Neural crest cell (in vitro differentiated cells): ENCODE measurements at regions not wholly inside any gene's neighbourhood (a gene's known extent, or its start where the extent isn't known, plus 50 kb on each side); places are given as distances from the start of the nearest gene placed in this dataset.

Source experiments
- DNase-seq: peaks from one replicate; pipeline ENCODE4 v3.0.0; 2021; ENCODE audit warnings: low read depth, mixed read lengths, low spot score
- H3K27ac Mint-ChIP-seq: one replicate; pipeline ENCODE4 v1.8.0; 2021; ENCODE audit warnings: mild to moderate bottlenecking, mixed read lengths; ENCODE audit not compliant: unreplicated experiment
- H3K27me3 Mint-ChIP-seq: 2 replicates; pipeline ENCODE4 v1.8.0; 2021; ENCODE audit warnings: low read depth, mild to moderate bottlenecking, mixed read lengths
- H3K36me3 Mint-ChIP-seq: 2 replicates; pipeline ENCODE4 v1.8.0; 2021; ENCODE audit warnings: low read depth, mild to moderate bottlenecking, mixed read lengths
- H3K4me1 Mint-ChIP-seq: 2 replicates; pipeline ENCODE4 v1.8.0; 2021; ENCODE audit warnings: mixed read lengths
- H3K4me3 Mint-ChIP-seq: one replicate; pipeline ENCODE4 v1.8.0; 2021; ENCODE audit warnings: mild to moderate bottlenecking, mixed read lengths
- H3K9me3 Mint-ChIP-seq: 2 replicates; pipeline ENCODE4 v1.8.0; 2021; ENCODE audit warnings: mixed read lengths
- TF ChIP-seq, protein P1 (sequence below): fragments of 200-600 bp; sonication (generic); conservative IDR thresholded peaks from 2 replicates; pipeline ENCODE4 v1.5.0; 2021; ENCODE audit warnings: antibody characterized with exemption, mild to moderate bottlenecking

DNA sequence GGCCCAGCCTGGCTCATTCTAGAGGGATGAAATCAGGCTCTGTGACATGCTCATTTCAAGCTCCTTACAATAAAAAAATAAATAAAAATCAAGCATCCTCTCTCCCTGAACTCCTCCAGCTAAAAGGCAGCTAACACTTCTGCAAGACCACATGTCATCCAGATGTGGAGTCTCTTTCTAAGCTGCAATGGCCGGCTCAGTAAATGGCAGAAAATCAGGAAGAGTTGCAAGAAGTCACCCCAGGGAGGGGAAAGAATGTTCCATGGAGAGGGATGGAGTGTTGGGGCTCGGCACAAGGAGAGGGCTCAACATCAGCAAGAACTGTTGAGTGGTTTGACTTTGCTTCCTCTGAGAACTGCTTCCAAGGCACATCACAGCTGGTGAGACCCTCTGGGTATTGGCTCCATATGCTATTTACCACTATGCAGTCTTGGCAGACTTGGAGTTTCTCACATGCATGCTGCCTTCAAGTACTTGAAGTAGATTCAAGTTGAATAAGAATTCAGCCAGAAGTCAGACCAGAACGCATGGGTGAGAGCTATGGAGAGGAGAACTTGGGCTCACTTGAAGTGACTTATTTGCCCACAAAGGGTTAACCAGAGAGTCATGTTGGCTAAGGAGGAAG is 689.0 kb downstream of the NTRK3 start:
- Mint-ChIP-seq H3K36me3 (no peaks in the 10 kb centered on the region), H3K27ac (no peak overlapping the region), H3K27me3 (peaks cover 6% of the 10 kb centered on the region)

GRCh38 chr15:87566236-87566635 is 690.3 kb downstream of the NTRK3 start:
- H3K4me1 Mint-ChIP-seq, result peaks cover 5% of the 10 kb centered on the region
- H3K27ac Mint-ChIP-seq, result no peak overlapping the region
- peaks cover 3% of the 10 kb centered on the region for H3K9me3 Mint-ChIP-seq
- peaks cover 6% of the 10 kb centered on the region for H3K27me3 Mint-ChIP-seq
- no peak for DNase-seq
- TF ChIP-seq, protein P1, sequence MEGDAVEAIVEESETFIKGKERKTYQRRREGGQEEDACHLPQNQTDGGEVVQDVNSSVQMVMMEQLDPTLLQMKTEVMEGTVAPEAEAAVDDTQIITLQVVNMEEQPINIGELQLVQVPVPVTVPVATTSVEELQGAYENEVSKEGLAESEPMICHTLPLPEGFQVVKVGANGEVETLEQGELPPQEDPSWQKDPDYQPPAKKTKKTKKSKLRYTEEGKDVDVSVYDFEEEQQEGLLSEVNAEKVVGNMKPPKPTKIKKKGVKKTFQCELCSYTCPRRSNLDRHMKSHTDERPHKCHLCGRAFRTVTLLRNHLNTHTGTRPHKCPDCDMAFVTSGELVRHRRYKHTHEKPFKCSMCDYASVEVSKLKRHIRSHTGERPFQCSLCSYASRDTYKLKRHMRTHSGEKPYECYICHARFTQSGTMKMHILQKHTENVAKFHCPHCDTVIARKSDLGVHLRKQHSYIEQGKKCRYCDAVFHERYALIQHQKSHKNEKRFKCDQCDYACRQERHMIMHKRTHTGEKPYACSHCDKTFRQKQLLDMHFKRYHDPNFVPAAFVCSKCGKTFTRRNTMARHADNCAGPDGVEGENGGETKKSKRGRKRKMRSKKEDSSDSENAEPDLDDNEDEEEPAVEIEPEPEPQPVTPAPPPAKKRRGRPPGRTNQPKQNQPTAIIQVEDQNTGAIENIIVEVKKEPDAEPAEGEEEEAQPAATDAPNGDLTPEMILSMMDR, result no peak
- no peak overlapping the region for H3K4me3 Mint-ChIP-seq
- no peaks in the 10 kb centered on the region for H3K36me3 Mint-ChIP-seq

More for the DNA sequence above, 689.0 kb downstream of the NTRK3 start:
- TF ChIP-seq, protein P1, result no peak
- no peak overlapping the region for H3K4me3 Mint-ChIP-seq
- peaks cover 5% of the 10 kb centered on the region for H3K4me1 Mint-ChIP-seq
- DNase-seq, result no peak
- peaks cover 3% of the 10 kb centered on the region for H3K9me3 Mint-ChIP-seq

GRCh38 chr15:87564681-87565080 is 691.9 kb downstream of the NTRK3 start:
- TF ChIP-seq, protein P1, result no peak
- DNase-seq, result no peak
- peaks cover 6% of the 10 kb centered on the region for H3K27me3 Mint-ChIP-seq
- no peak overlapping the region for H3K27ac Mint-ChIP-seq
- H3K36me3 Mint-ChIP-seq, result no peaks in the 10 kb centered on the region
- no peak overlapping the region for H3K4me3 Mint-ChIP-seq
- H3K4me1 Mint-ChIP-seq, result peaks cover 5% of the 10 kb centered on the region
- peaks cover 2% of the 10 kb centered on the region for H3K9me3 Mint-ChIP-seq

DNA sequence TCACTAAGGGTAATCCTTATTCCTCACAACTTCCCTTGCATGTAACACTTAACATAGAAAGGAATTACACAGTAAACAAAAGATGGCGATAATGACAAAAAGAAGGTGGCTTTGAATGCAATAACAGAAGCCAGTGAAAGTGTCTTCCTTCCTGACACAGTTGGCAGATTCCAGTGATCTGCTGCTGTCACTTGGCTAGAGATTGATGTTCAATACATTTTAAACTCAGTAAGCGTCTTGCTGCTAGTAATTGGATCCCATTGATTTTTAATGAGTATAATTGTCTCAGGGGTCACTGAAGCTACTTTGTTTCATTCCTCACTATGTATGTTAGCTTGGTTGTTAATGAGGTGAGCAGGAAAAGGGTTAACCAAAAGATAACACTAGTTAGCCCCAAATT is 692.7 kb downstream of the NTRK3 start:
- TF ChIP-seq, protein P1, result no peak
- DNase-seq, result no peak
- H3K27me3 Mint-ChIP-seq, result peaks cover 6% of the 10 kb centered on the region
- no peak overlapping the region for H3K4me3 Mint-ChIP-seq
- H3K4me1 Mint-ChIP-seq, result peaks cover 5% of the 10 kb centered on the region
- no peaks in the 10 kb centered on the region for H3K36me3 Mint-ChIP-seq
- H3K27ac Mint-ChIP-seq, result no peak overlapping the region
- H3K9me3 Mint-ChIP-seq, result peaks cover 2% of the 10 kb centered on the region

DNA sequence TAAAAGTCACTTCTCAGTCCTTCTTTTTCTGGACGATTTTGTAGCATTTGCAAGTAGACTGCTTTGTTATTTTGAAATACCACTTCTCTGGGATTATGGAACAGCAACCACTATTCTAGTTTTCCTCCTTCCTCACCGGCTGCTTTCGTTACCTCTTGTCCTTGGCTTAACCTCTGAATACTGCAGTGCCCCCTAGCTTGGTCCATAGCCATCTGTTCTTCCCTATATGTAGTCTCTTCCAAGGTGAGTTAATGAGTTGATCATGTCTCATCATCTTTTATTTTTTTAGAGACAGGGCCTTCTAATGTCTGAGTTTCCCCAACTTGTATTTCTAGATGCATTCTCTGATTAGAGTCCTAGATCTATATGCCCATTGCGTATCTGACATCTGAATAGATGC is 694.3 kb downstream of the NTRK3 start:
- Mint-ChIP-seq H3K27me3 (peaks cover 6% of the 10 kb centered on the region), H3K4me3 (no peak overlapping the region), H3K9me3 (peaks cover 2% of the 10 kb centered on the region), H3K36me3 (no peaks in the 10 kb centered on the region), H3K27ac (no peak overlapping the region), H3K4me1 (peaks cover 5% of the 10 kb centered on the region)
- TF ChIP-seq, protein P1, result no peak
- DNase-seq, result no peak
